A549 (cell line): ENCODE measurements at regions not wholly inside any gene's neighbourhood (a gene's known extent, or its start where the extent isn't known, plus 50 kb on each side); places are given as distances from the start of the nearest gene placed in this dataset.

Source experiments
- ATAC-seq, 2 experiments: fragments of 200-7000 bp in 1 of 2; fragments of >200 bp in 1 of 2; cut with Nextera tagmentation in 1 of 2; cut with Tn5 transposase in 1 of 2; 3 replicates each; pipeline versions ENCODE4 v1.8.0 to v1.9.1; 2018 to 2020; ENCODE audit warnings: mild to moderate bottlenecking in 1 of 2, moderate library complexity in 1 of 2
- CTCF ChIA-PET: fragments of 300-600 bp; sonication (Branson Sonifier 250); formaldehyde crosslinking; extraction: SDS; loops from one replicate; lab custom pipeline; 2021; ENCODE audit warnings: antibody characterized with exemption, inconsistent platforms; lab: Yijun Ruan, JAX
- POLR2A ChIA-PET: fragments of 350-600 bp; formaldehyde crosslinking; extraction: SDS; loops from one replicate; lab custom pipeline; 2021; ENCODE audit warnings: antibody characterized with exemption, inconsistent platforms; lab: Yijun Ruan, JAX
- DNase-seq, 2 experiments: peaks; one replicate each; pipeline versions ENCODE4 v3.0.0 to v3.0.0-alpha.2; 2011 to 2016; ENCODE audit warnings: low read depth in 1 of 2, low spot score in 1 of 2
- FAIRE-seq: peaks from 2 replicates; lab custom pipeline; 2011; peaks lifted over from hg19 to GRCh38; lab: Jason Lieb, UNC
- H3K27ac ChIP-seq, 2 experiments: fragments of >200 bp; sonication (Bioruptor Twin); formaldehyde crosslinking; 3 replicates each; pipeline ENCODE4 v1.5.1; 2016 to 2017
- H3K4me1 ChIP-seq: fragments of >200 bp; sonication (Bioruptor Twin); formaldehyde crosslinking; 3 replicates; pipeline ENCODE4 v1.6.1; 2016
- H3K4me2 ChIP-seq: fragments of >200 bp; sonication (Bioruptor Twin); formaldehyde crosslinking; 3 replicates; pipeline ENCODE4 v1.6.1; 2016
- H3K4me3 ChIP-seq: fragments of >200 bp; sonication (Bioruptor Twin); formaldehyde crosslinking; 3 replicates; pipeline ENCODE4 v1.5.1; 2016
- H3K9me3 ChIP-seq: fragments of >200 bp; sonication (Bioruptor Twin); formaldehyde crosslinking; 3 replicates; pipeline ENCODE4 v1.6.1; 2016
- CBX2 ChIP-seq: fragments of 200-600 bp; sonication (generic); IDR thresholded peaks from 2 replicates; pipeline ENCODE4 v1.6.1; 2016; ENCODE audit warnings: low read depth, mild to moderate bottlenecking, borderline replicate concordance
- CBX8 ChIP-seq: fragments of 200-600 bp; sonication (generic); IDR thresholded peaks from 2 replicates; pipeline ENCODE4 v1.6.1; 2016
- EHMT2 ChIP-seq: fragments of 200-600 bp; sonication (generic); IDR thresholded peaks from 2 replicates; pipeline ENCODE4 v1.6.1; 2016; ENCODE audit warnings: antibody characterized with exemption, low read depth, mild to moderate bottlenecking, moderate library complexity
- EP300 ChIP-seq, 2 experiments: fragments of >200 bp; sonication (Bioruptor Twin); formaldehyde crosslinking; IDR thresholded peaks; 2 replicates in 1 of 2; 3 replicates in 1 of 2; pipeline ENCODE4 v1.6.1; 2016 to 2017
- ESRRA ChIP-seq: fragments of 150-350 bp; IDR thresholded peaks from 2 replicates; pipeline ENCODE4 v1.6.1; 2014; ENCODE audit warnings: mild to moderate bottlenecking, low read length, borderline replicate concordance
- FOSL2 ChIP-seq, 2 experiments: fragments of 450-650 bp in 1 of 2; fragments of >200 bp in 1 of 2; sonication (Bioruptor Twin) in 1 of 2; formaldehyde crosslinking; IDR thresholded peaks; 2 replicates each; pipeline versions ENCODE4 v1.5.0 to v1.6.1; 2016 to 2020; ENCODE audit warnings: mild to moderate bottlenecking in 1 of 2, moderate library complexity in 1 of 2
- FOXS1 ChIP-seq: fragments of 250-450 bp; sonication (Bioruptor Pico); IDR thresholded peaks from 2 replicates; pipeline ENCODE4 v1.5.0; 2020; ENCODE audit warnings: mild to moderate bottlenecking, moderate library complexity
- HEYL ChIP-seq: fragments of 250-450 bp; sonication (Bioruptor Pico); IDR thresholded peaks from 2 replicates; pipeline ENCODE4 v1.8.0; 2021; ENCODE audit warnings: mild to moderate bottlenecking, moderate library complexity
- HOXB5 ChIP-seq: fragments of 250-450 bp; sonication (Bioruptor Pico); IDR thresholded peaks from 2 replicates; pipeline ENCODE4 v1.5.0; 2020; ENCODE audit warnings: mild to moderate bottlenecking, moderate library complexity
- JUN ChIP-seq, 2 experiments: fragments of >200 bp; sonication (Bioruptor Twin); formaldehyde crosslinking; IDR thresholded peaks; 2 replicates in 1 of 2; 3 replicates in 1 of 2; pipeline ENCODE4 v1.6.1; 2016 to 2017
- NR3C1 ChIP-seq: fragments of >200 bp; sonication (Bioruptor Twin); formaldehyde crosslinking; IDR thresholded peaks from 3 replicates; pipeline ENCODE4 v1.6.1; 2017
- RNF2 ChIP-seq: fragments of 200-600 bp; sonication (generic); IDR thresholded peaks from 2 replicates; pipeline ENCODE4 v1.6.1; 2016; ENCODE audit warnings: low read depth, mild to moderate bottlenecking, antibody characterized with exemption, moderate library complexity, borderline replicate concordance
- SMC3 ChIP-seq: fragments of >200 bp; sonication (Bioruptor Twin); formaldehyde crosslinking; IDR thresholded peaks from 3 replicates; pipeline ENCODE4 v1.6.1; 2018; ENCODE audit warnings: inconsistent platforms
- TFCP2L1 ChIP-seq: fragments of 250-450 bp; sonication (Bioruptor Pico); IDR thresholded peaks from 2 replicates; pipeline ENCODE4 v1.5.0; 2021; ENCODE audit warnings: mild to moderate bottlenecking
- TP53 ChIP-seq: fragments of 250-450 bp; sonication (Bioruptor Pico); IDR thresholded peaks from 2 replicates; pipeline ENCODE4 v1.5.0; 2021; ENCODE audit warnings: mild to moderate bottlenecking, moderate library complexity
- ZC3H11A ChIP-seq: fragments of 450-650 bp; IDR thresholded peaks from 2 replicates; pipeline ENCODE4 v1.6.1; 2014; ENCODE audit warnings: antibody characterized with exemption, mild to moderate bottlenecking
- ZSCAN20 ChIP-seq: fragments of 250-450 bp; sonication (Bioruptor Pico); IDR thresholded peaks from 2 replicates; pipeline ENCODE4 v1.8.0; 2022; ENCODE audit warnings: mild to moderate bottlenecking, moderate library complexity
- WGBS: methylation state at CpG from one replicate; pipeline ENCODE4 v1.1.6; 2017; ENCODE audit errors: missing lambda C conversion rate; 5-methylcytosine and 5-hydroxymethylcytosine counted together
- TF ChIP-seq, protein P1 (sequence below): fragments of 450-650 bp; IDR thresholded peaks from 2 replicates; pipeline ENCODE4 v1.6.1; 2014; ENCODE audit warnings: antibody characterized with exemption
- TF ChIP-seq, protein P2 (sequence below): fragments of >200 bp; sonication (Bioruptor Twin); formaldehyde crosslinking; IDR thresholded peaks from 2 replicates; pipeline ENCODE4 v1.6.1; 2016
- TF ChIP-seq, protein P3 (sequence below): fragments of 250-450 bp; sonication (Bioruptor Pico); IDR thresholded peaks from 2 replicates; pipeline ENCODE4 v1.5.0; 2021; ENCODE audit warnings: mild to moderate bottlenecking, moderate library complexity, borderline replicate concordance
- TF ChIP-seq, protein P4 (sequence below): fragments of 250-450 bp; sonication (Bioruptor Pico); IDR thresholded peaks from 2 replicates; pipeline ENCODE4 v1.5.0; 2020; ENCODE audit warnings: low read depth, mild to moderate bottlenecking, moderate library complexity

DNA sequence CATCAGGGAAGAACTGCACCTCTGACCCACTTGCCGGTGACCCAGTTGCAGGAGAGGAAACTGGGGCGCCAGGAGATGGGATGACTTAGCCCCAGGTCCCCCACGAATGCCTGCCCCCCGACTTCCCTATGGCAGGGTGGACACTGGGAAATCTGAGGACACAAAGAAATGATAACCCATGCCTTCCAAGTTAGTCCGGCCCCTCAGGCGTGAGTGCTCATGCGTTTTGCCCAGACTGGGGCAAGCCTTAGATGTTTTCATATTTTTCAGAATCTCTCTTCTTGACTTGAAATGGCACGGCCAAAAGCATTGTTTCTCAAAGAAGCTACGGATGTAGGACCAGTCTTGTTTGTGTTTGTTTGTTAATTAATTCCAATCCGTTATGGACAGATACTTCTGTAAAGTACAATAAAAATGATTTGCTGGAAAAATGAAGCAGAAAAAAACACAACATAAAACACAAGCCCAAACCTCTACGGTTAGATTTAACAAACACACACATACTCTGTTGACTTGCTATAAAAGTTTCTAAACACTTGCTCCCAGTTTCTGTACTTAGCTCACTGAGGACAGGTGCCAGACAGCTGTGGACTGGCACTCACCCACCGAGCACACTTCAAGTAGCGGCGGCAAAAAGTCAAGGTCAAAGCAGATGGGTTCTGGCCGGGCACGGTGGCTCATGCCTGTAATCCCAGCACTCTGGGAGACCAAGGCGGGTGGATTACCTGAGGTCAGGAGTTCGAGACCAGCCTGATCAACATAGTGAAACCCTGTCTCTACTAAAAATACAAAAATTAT, 341.5 kb downstream of the BCOR start:
- CTCF ChIA-PET, result interaction anchor here (0.7 to 1.2 kb wide), 2 partner anchors 13 to 116 kb away, joined by 3 to 7 read pairs; no protein-coding TSS in a partner anchor
- H3K27ac ChIP-seq, result peak overlapping the region; percentile 99
- peak in 1 of 2 experiments; percentile 35 for DNase-seq

DNA sequence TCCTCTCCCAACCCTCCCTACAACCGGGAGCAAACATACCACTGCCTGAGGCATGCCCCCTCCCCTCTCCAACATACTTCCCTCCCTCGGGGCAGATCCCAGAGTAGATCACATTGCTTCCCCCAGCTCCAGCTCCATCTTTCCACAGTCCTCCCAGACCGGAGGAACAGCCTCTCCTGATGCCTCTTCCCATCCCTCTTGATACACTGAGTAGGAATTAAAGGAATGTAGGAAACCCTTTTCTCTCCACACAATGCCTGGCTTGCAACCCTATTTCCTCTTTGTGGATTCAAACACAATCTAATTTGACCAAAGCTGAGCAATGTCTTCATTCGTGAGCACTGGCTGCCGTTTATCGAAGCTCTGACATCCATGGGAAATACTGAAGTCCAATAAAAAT, 339.8 kb downstream of the BCOR start:
- no peak for ATAC-seq
- no peak for FAIRE-seq

More for the DNA sequence above, 341.5 kb downstream of the BCOR start:
- Histone ChIP-seq H3K4me3 (0 out of 3 replicates have a peak overlapping the region, but pooled peaks have one; percentile 7), H3K4me2 (peak overlapping the region; percentile 78), H3K9me3 (no peaks in the 10 kb centered on the region)
- FAIRE-seq, result no peak
- 33% methylated on average over 15 of the region's 18 CpGs for WGBS
- POLR2A ChIA-PET, result no interaction called here
- TF ChIP-seq TFCP2L1 (CRISPR knock-in tag) (no peak), CBX2 (no peak), JUN (IDR thresholded peaks at IDR 0.05) (peak in 1 of 2 experiments; percentile 47; a peak in 1 of 5 replicates)
- TF ChIP-seq, all 56 proteins: peak for 1
- ATAC-seq, result peak; percentile 17 to 34; a peak in 4 of 6 replicates
- H3K4me1 ChIP-seq, result peaks cover 85% of the 10 kb centered on the region

DNA sequence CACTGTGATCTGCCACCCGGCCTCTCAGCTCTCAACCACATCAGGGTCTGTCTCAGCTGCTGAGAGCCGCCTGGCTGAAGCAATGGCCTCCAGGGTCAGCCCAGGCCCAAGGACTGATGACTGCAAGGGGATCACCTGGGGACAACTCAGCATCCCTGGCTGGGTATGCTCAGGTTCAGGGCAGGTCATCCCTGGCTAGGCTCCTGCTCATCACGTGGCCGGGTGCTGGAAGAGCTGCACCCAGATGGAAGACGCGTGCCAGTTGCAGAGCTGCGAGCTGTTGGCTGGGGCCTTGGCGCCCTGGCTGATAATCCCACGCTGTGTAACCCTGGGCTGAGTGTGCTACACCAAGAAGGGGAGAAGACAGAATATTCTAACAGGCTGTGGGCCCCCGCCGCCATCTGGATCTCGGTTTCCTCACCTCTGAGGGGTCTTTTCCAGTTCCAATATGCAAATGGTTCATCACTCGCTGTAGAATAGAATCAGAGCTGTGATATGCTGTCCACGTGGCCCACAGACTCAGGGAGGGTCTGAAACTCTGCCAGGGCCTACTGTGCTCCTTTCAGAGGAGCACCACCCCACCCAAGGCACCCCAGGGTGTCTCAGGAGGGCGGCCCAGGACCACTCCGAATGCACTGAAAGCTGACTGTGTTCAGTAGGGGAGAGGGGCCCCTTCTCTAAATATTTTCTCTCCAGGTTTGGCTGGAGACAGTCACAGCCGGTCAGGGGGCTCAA, 338.8 kb downstream of the BCOR start:
- Histone ChIP-seq H3K9me3 (no peaks in the 10 kb centered on the region), H3K4me1 (peaks cover 76% of the 10 kb centered on the region), H3K4me3 (no peak overlapping the region), H3K4me2 (peak overlapping the region; percentile 76), H3K27ac (peak overlapping the region; percentile 99)
- ChIA-PET POLR2A (interaction anchor here (0.8 to 1.4 kb wide), 2 partner anchors 27 to 28 kb away, joined by 3 read pairs; no protein-coding TSS in a partner anchor), CTCF (interaction anchor here (1.3 to 1.5 kb wide), 3 partner anchors 13 to 28 kb away, joined by 3 to 4 read pairs (median 4); no protein-coding TSS in a partner anchor)
- no peak for ATAC-seq
- no peak for FAIRE-seq
- TF ChIP-seq TP53 (CRISPR knock-in tag), result no peak
- TF ChIP-seq HOXB5 (CRISPR knock-in tag), result no peak
- TF ChIP-seq ZSCAN20 (CRISPR knock-in tag), result no peak
- no peak for TF ChIP-seq NR3C1
- no peak for TF ChIP-seq CBX2
- no peak for TF ChIP-seq ESRRA
- TF ChIP-seq, protein P1, sequence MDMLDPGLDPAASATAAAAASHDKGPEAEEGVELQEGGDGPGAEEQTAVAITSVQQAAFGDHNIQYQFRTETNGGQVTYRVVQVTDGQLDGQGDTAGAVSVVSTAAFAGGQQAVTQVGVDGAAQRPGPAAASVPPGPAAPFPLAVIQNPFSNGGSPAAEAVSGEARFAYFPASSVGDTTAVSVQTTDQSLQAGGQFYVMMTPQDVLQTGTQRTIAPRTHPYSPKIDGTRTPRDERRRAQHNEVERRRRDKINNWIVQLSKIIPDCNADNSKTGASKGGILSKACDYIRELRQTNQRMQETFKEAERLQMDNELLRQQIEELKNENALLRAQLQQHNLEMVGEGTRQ, result no peak
- TF ChIP-seq TFCP2L1 (CRISPR knock-in tag), result no peak
- no peak for TF ChIP-seq FOSL2 (IDR thresholded peaks at IDR 0.05)
- no peak for TF ChIP-seq FOSL2 (CRISPR knock-in tag; IDR thresholded peaks at IDR 0.05)
- TF ChIP-seq HEYL, result no peak
- TF ChIP-seq EP300 (IDR thresholded peaks at IDR 0.05), result no peak
- TF ChIP-seq, protein P2, sequence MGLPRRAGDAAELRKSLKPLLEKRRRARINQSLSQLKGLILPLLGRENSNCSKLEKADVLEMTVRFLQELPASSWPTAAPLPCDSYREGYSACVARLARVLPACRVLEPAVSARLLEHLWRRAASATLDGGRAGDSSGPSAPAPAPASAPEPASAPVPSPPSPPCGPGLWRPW, result no peak
- 90% methylated on average over 10 of the region's 17 CpGs for WGBS
- no peak for DNase-seq

More for the DNA sequence above, 339.8 kb downstream of the BCOR start:
- POLR2A ChIA-PET, result no interaction called here
- TF ChIP-seq, protein P3, sequence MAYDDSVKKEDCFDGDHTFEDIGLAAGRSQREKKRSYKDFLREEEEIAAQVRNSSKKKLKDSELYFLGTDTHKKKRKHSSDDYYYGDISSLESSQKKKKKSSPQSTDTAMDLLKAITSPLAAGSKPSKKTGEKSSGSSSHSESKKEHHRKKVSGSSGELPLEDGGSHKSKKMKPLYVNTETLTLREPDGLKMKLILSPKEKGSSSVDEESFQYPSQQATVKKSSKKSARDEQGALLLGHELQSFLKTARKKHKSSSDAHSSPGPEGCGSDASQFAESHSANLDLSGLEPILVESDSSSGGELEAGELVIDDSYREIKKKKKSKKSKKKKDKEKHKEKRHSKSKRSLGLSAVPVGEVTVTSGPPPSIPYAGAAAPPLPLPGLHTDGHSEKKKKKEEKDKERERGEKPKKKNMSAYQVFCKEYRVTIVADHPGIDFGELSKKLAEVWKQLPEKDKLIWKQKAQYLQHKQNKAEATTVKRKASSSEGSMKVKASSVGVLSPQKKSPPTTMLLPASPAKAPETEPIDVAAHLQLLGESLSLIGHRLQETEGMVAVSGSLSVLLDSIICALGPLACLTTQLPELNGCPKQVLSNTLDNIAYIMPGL (CRISPR knock-in tag), result no peak
- TF ChIP-seq CBX8 (no peak), ZSCAN20 (CRISPR knock-in tag) (no peak), RNF2 (no peak), SMC3 (no peak), EHMT2 (no peak), TFCP2L1 (CRISPR knock-in tag) (no peak), FOXS1 (CRISPR knock-in tag) (no peak), ZC3H11A (no peak)
- TF ChIP-seq, protein P2, result no peak
- TF ChIP-seq, protein P4, sequence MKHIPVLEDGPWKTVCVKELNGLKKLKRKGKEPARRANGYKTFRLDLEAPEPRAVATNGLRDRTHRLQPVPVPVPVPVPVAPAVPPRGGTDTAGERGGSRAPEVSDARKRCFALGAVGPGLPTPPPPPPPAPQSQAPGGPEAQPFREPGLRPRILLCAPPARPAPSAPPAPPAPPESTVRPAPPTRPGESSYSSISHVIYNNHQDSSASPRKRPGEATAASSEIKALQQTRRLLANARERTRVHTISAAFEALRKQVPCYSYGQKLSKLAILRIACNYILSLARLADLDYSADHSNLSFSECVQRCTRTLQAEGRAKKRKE (CRISPR knock-in tag), result no peak
- TF ChIP-seq, all 56 proteins: peak for 0
- H3K27ac ChIP-seq, result peak overlapping the region; percentile 99
- H3K4me1 ChIP-seq, result peaks cover 86% of the 10 kb centered on the region
- WGBS, result 68% methylated on average over 6 of the region's 6 CpGs
- no peak for DNase-seq
- no peak overlapping the region for H3K4me3 ChIP-seq
- H3K9me3 ChIP-seq, result no peaks in the 10 kb centered on the region
- no peak overlapping the region for H3K4me2 ChIP-seq
- CTCF ChIA-PET, result interaction anchor here (1.3 kb wide), 2 partner anchors 17 to 27 kb away, joined by 3 to 4 read pairs; no protein-coding TSS in a partner anchor
